Endothelial cell of umbilical vein (primary cell): ENCODE measurements at regions not wholly inside any gene's neighbourhood (a gene's known extent, or its start where the extent isn't known, plus 50 kb on each side); places are given as distances from the start of the nearest gene placed in this dataset.

ENCODE experiments used
- BruUV-seq: library from RNA; stranded (reverse); fragments of 400-500 nt; replicated peaks from 2 replicates; lab custom pipeline; 2021; lab: Mats Ljungman, UMichigan
- CTCF ChIA-PET: fragments of 300-600, 350-600 bp; sonication (Branson Sonifier 250); formaldehyde crosslinking; loops from one replicate; lab custom pipeline; 2021; ENCODE audit warnings: antibody characterized with exemption, inconsistent platforms; lab: Charles Lee
- POLR2A ChIA-PET: fragments of 300-600, 350-600 bp; sonication (Branson Sonifier 250); formaldehyde crosslinking; loops from one replicate; lab custom pipeline; 2021; ENCODE audit warnings: antibody characterized with exemption, inconsistent platforms; lab: Charles Lee
- DNase-seq: peaks from one replicate; pipeline ENCODE4 v3.0.0-alpha.2; 2011; ENCODE audit warnings: low read depth, low spot score
- FAIRE-seq: peaks from 2 replicates; lab custom pipeline; 2011; peaks lifted over from hg19 to GRCh38; lab: Jason Lieb, UNC
- H2AFZ ChIP-seq: 2 replicates; pipeline ENCODE4 v1.6.0; 2012; ENCODE audit warnings: low read depth, low read length, control low read depth, inconsistent platforms
- H3K27ac ChIP-seq: 2 replicates; pipeline ENCODE4 v1.5.1; 2011; ENCODE audit warnings: low read depth, mild to moderate bottlenecking, control low read depth, low read length, moderate library complexity; ENCODE audit not compliant: insufficient read depth
- H3K27me3 ChIP-seq, 2 experiments: 2 replicates each; pipeline versions ENCODE4 v1.6.0 to v1.6.1; 2011; ENCODE audit warnings: low read length in 2 of 2, mixed read lengths in 1 of 2; ENCODE audit not compliant: control insufficient read depth in 2 of 2, insufficient read depth in 2 of 2
- H3K36me3 ChIP-seq, 2 experiments: 2 replicates in 1 of 2; 3 replicates in 1 of 2; pipeline ENCODE4 v1.5.1; 2011; ENCODE audit warnings: low read length in 2 of 2, mild to moderate bottlenecking in 1 of 2, moderate library complexity in 1 of 2; ENCODE audit not compliant: control insufficient read depth in 2 of 2, insufficient read depth in 2 of 2; ENCODE audit errors: extremely low read depth in 1 of 2
- H3K4me1 ChIP-seq: 3 replicates; pipeline ENCODE4 v1.5.1; 2011; ENCODE audit warnings: mild to moderate bottlenecking, low read length; ENCODE audit not compliant: control insufficient read depth, insufficient read depth; ENCODE audit errors: extremely low read depth
- H3K4me2 ChIP-seq: 2 replicates; pipeline ENCODE4 v1.6.1; 2011; ENCODE audit warnings: low read length, control low read depth, mixed read lengths; ENCODE audit not compliant: insufficient read depth
- H3K4me3 ChIP-seq, 3 experiments: fragments of 200-600 bp in 1 of 3; sonication (generic), shearing (Covaris generic) in 1 of 3; replicated peaks in 1 of 3; 2 replicates each; pipeline ENCODE4 v1.5.1; 2011 to 2016; ENCODE audit warnings: control low read depth in 3 of 3, low read length in 3 of 3, mild to moderate bottlenecking in 2 of 3, inconsistent platforms in 1 of 3, low read depth in 1 of 3, moderate library complexity in 1 of 3; ENCODE audit not compliant: insufficient read depth in 1 of 3
- H3K79me2 ChIP-seq: 2 replicates; pipeline ENCODE4 v1.6.0; 2012; ENCODE audit warnings: low read length, inconsistent platforms; ENCODE audit not compliant: control insufficient read depth, insufficient read depth
- H3K9ac ChIP-seq: replicated peaks from 2 replicates; pipeline ENCODE3; 2011; ENCODE audit warnings: low read length, control low read depth; ENCODE audit not compliant: insufficient read depth; ENCODE audit errors: extremely low read depth
- H3K9me1 ChIP-seq: replicated peaks from 3 replicates; pipeline ENCODE4 v1.6.0; 2011; ENCODE audit warnings: mild to moderate bottlenecking, low read length; ENCODE audit not compliant: control insufficient read depth, insufficient read depth; ENCODE audit errors: extremely low read depth
- H3K9me3 ChIP-seq: replicated peaks from 2 replicates; pipeline ENCODE4 v1.5.1; 2012; ENCODE audit warnings: low read length, inconsistent platforms; ENCODE audit not compliant: control insufficient read depth, insufficient read depth
- H4K20me1 ChIP-seq: replicated peaks from 2 replicates; pipeline ENCODE3; 2011; ENCODE audit warnings: mild to moderate bottlenecking, low read length; ENCODE audit not compliant: control insufficient read depth, insufficient read depth; ENCODE audit errors: extremely low read depth
- EZH2 ChIP-seq: IDR thresholded peaks from 2 replicates; pipeline ENCODE4 v1.6.1; 2012; ENCODE audit warnings: borderline replicate concordance, low read depth, mild to moderate bottlenecking, moderate library complexity, low read length, inconsistent platforms; ENCODE audit not compliant: severe bottlenecking
- FOS ChIP-seq: IDR thresholded peaks from 2 replicates; pipeline ENCODE4 v1.6.1; 2011; ENCODE audit warnings: mild to moderate bottlenecking, low read length, moderate library complexity, borderline replicate concordance; ENCODE audit not compliant: insufficient read depth
- GATA2 ChIP-seq: IDR thresholded peaks from 2 replicates; pipeline ENCODE4 v1.7.0; 2011; ENCODE audit warnings: low read depth, mild to moderate bottlenecking, moderate library complexity, mixed read lengths, low read length; ENCODE audit not compliant: insufficient read length, insufficient read depth
- JUN ChIP-seq: IDR thresholded peaks from 2 replicates; pipeline ENCODE4 v1.6.1; 2011; ENCODE audit warnings: borderline replicate concordance, low read depth; ENCODE audit not compliant: insufficient read length, insufficient read depth
- MYC ChIP-seq: IDR thresholded peaks from one replicate; pipeline ENCODE4 v1.6.1; 2011; ENCODE audit warnings: mild to moderate bottlenecking, low read depth, low read length
- POLR2A ChIP-seq: IDR thresholded peaks from 2 replicates; pipeline ENCODE4 v1.6.1; 2012; ENCODE audit warnings: low read depth, mild to moderate bottlenecking, control low read depth, low read length
- POLR2AphosphoS5 ChIP-seq: IDR thresholded peaks from 2 replicates; pipeline ENCODE4 v1.6.1; 2012; ENCODE audit warnings: low read depth, mild to moderate bottlenecking, control low read depth, low read length, moderate library complexity; ENCODE audit not compliant: insufficient read depth
- dilution Hi-C: fragments of 300-500 bp; cut with MboI; formaldehyde crosslinking; loops from one replicate; pipeline ENCODE4 v1.15.0; 2019; ENCODE audit warnings: low sequenced_read_pairs; ENCODE audit not compliant: extremely low pct_ligation_motif_present
- intact Hi-C: fragments of 100-400 bp; cut with micrococcal nuclease; formaldehyde crosslinking; loops from one replicate; pipeline ENCODE4 v1.10.0; 2022
- TF ChIP-seq, protein P1 (sequence below): IDR thresholded peaks from 2 replicates; pipeline ENCODE4 v1.6.1; 2011; ENCODE audit not compliant: insufficient read depth, insufficient read length

DNA sequence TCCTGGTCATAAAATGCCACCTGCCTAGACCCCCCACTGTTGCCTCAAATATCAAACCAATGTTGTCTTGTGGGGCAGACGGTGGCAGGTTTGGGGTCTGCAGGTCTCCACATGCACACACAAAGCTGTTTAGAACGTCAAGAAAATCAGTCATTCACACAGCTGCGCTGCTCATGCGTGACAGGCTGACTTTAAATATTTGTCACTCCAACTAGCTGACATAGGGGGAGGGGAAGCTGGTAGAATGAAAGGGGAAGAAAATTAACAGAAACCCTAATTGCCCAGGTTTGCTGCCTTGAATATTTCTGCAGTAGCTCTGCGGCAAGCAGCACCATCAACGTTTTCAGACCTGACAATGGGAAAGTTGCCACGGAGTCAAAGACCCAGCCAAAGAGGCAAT, 201.8 kb downstream of the ABHD5 start:
- Histone ChIP-seq H3K4me2 (no peak overlapping the region), H3K4me1 (peaks cover 9% of the 10 kb centered on the region), H2AFZ (no peak overlapping the region), H3K9me1 (no peaks in the 10 kb centered on the region), H3K36me3 (no peaks in the 10 kb centered on the region), H3K9ac (no peak overlapping the region), H3K79me2 (no peaks in the 10 kb centered on the region), H4K20me1 (no peaks in the 10 kb centered on the region), H3K27ac (no peak overlapping the region), H3K27me3 (peaks cover 10 to 29% of the 10 kb centered on the region in 2 experiments), H3K4me3 (no peak overlapping the region), H3K9me3 (no peaks in the 10 kb centered on the region)
- intact Hi-C loops: no loop called here
- no peak for FAIRE-seq
- no TSS peak for BruUV-seq
- no peak for TF ChIP-seq EZH2
- no peak for TF ChIP-seq GATA2
- no peak for TF ChIP-seq FOS
- no peak for TF ChIP-seq POLR2A
- TF ChIP-seq POLR2AphosphoS5: no peak
- TF ChIP-seq MYC: no peak
- TF ChIP-seq, protein P1, sequence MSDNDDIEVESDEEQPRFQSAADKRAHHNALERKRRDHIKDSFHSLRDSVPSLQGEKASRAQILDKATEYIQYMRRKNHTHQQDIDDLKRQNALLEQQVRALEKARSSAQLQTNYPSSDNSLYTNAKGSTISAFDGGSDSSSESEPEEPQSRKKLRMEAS: no peak
- no peak for TF ChIP-seq JUN
- DNase-seq: no peak
- dilution Hi-C loops: no loop called here
- POLR2A ChIA-PET: no interaction called here
- CTCF ChIA-PET: interaction anchor here (2.5 kb wide), 1 partner anchor 37 kb away, joined by 18 read pairs; no protein-coding TSS in a partner anchor
